GM21825 (cell line): ENCODE measurements at regions not wholly inside any gene's neighbourhood (a gene's known extent, or its start where the extent isn't known, plus 50 kb on each side); places are given as distances from the start of the nearest gene placed in this dataset.

Source experiments
- ATAC-seq: cut with Tn5 transposase; IDR thresholded peaks from one replicate; pipeline ENCODE4 v1.9.1; 2021; ENCODE audit warnings: mild to moderate bottlenecking, moderate library complexity; ENCODE audit not compliant: unreplicated experiment

GRCh38 chr20:40326784-40327183 lies 362.3 kb downstream of the MAFB start:
- ATAC-seq: no peak

DNA sequence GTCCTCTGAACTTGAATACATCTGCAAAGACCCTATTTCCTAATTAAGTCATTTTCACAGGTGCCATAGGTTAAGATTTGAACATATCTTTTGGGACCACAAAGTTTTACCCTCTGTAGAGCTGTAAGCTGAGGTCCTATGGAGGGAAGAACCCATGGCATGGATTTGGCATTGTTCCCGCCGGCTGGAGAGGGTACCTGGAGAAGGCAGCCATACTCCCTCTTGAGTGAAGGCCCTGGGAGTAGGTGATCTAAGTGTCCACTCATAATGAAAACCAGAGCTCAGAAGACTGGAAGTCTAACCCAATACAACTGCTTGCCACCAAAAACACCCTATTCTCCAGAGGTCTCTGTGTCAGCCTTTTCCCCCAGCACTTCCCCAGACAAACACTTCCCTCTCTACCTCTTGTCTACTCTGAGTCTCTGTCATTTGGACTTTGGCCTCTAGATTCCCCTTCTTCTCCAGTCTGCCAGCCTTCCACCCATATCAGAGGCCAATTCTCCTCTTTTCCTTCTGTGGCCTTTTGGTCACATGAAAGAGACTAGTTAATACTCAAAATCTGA lies 363.9 kb downstream of the MAFB start:
- no peak for ATAC-seq

GRCh38 chr20:40323361-40323794 lies 365.7 kb downstream of the MAFB start:
- no peak for ATAC-seq

DNA sequence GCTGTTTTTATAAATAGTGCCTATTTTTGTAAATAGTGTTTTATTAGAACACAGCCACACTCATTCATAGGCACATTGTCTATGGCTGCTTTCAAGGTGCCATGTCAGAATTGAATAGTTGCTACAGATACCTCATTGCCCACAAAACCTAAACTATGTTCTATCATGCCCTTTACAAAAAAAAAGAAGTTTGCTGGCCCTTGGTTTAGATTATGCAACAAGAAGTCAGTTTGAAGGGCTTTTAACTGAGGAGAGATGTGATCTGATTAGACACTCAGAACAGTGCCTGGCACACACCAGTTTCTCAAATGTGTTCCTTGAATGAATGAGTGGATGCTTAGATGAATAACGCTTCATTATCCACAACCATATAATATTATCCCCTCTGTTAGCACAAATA lies 366.1 kb downstream of the MAFB start:
- no peak for ATAC-seq

DNA sequence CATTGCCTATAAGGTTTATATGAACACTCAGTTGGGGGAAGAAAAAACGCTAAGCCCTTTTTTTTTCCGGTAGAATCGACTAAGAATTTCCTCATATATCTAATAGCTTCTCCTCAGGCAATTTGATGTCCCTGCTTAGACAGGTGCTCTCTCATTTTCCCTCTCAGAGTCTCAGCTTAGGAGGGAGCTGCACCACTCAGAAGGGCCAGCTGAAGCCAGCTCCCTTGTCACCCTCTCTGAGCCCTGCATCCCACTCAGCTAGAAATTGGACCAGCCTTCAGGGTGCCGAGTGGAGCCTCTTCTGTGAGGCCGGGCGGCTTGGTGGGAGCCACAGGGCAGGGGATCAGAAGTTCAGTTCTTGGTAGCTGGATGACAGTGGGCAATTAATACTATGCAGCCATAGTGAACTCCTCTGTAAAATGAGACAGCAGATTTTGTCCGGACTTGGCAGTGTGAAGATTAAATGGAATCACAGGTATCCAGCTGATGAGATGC lies 368.5 kb downstream of the MAFB start:
- ATAC-seq: no peak

DNA sequence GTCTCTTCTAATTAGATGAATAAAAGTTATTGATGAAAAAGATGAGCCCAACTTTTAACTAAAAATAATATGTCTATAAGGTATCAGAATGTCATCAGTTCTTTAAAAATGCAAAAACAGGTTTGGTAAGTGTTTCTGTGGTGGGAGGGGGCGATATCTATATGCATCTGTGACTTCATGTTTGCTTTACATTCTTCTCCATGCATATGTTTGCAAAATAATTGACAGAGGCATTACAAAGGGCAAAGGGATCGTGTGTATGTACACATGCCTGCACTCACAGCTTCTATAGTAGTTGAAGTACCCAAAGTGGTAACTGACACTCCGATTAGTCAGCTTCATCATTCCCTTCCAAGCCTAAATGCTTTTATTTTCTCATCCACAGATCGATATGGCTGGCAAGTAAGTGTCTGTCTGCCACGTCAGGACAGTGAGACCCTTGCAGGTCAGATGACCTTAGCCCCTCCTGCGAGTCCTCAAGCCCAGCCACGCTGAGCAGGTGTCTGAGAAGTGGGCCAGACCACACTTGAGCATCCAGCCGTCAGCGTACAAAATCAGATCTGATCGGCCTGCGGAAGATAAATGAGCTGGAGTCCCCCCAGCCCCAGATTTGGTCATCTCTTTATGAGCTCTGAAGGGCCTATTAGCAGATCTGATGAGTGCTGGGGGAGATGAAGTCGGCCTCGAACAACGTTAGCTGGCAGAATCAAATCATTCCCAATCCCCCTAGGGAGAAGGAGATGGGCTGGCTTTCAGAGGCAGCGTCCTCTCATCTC lies 369.1 kb downstream of the MAFB start:
- no peak for ATAC-seq

- ATAC-seq: no peak
Observed at GRCh38 chr20:40319056-40319455, 370.0 kb downstream of the MAFB start.

- ATAC-seq: no peak
Observed at GRCh38 chr20:40317156-40317790, 371.8 kb downstream of the MAFB start.

- ATAC-seq: no peak
Observed at GRCh38 chr20:40314278-40314677, 374.8 kb downstream of the MAFB start.

DNA sequence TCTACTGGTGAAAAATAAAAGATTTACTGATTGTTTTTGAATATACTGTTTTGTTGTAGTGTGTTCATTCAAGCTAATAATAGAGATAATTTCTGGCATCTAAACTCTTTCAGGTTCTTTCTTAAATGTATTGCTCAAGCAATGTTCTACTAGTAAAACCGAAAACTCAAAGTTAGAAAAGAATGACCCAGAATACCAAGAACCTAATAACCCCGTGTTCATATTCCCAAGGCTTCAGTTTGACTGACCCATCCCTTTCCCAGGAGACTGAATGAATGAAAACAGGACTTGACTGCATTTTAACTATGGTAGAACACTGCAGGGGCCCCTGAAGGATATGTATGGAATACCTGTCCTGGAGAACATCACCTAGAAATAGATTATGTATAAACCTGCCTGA lies 375.3 kb downstream of the MAFB start:
- no peak for ATAC-seq

GRCh38 chr20:40309731-40310130 lies 379.3 kb downstream of the MAFB start:
- ATAC-seq: no peak

GRCh38 chr20:40307997-40308396 lies 381.0 kb downstream of the MAFB start:
- no peak for ATAC-seq

DNA sequence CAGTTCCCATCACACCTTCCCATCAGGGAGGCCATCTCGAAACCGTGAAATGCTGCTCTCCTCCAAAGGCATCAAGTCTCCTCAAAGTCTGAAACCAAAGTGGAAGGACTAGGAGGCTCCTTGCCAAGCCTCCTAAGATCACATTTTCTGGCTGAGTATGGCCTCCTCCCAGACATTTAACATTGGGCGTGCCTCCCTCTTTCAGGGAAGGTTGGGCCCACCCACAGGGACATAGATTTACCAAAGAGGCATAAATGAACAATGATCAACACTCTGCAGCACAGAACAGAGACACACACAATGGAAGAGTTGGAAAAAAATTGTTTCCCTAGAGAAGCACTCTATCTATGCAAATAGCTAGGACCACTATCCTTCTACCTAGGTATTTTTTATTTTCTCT lies 381.8 kb downstream of the MAFB start:
- no peak for ATAC-seq

GRCh38 chr20:40305303-40305702 lies 383.7 kb downstream of the MAFB start:
- no peak for ATAC-seq

DNA sequence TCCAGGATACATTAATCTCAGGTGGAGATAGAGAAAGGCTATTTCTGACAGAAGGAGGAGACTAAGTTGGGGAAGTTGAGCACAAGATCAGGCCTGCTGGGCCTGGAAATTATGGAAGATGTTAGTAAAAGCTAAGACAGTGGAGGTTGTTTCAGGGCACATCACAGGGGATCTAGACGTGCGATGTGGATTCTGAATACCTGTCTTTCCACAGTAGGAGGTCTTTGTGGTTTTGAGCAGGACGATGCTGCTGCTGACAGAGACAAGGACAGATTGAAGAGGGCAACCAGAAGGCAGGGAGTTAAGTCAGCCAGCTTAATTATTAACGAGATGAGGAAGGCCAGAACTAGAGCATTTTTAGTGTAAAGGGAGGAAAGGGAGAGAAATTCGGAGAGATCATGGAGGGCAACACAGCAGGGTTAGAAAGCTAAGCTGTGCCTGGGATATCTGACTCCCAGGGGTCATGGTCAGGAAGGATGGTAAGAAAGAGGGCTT lies 384.9 kb downstream of the MAFB start:
- ATAC-seq: no peak

DNA sequence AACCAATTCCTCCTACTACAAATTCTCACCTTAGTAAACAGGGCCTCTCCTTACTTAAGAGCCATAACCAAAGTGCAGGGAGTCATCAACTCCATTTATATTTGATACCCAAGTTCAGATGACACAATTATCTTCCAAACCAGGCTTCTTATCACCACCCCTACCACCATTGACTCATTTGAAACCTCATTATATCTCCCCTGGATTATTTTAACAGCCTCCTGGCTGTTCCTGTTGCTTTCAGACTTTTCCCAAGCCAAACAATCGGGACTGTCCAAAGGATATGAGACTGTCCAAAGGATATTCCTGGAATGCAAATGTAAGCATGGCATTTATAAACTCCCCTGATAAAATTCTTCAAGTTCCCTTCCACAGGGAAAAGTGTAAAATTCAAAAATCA lies 394.3 kb downstream of the MAFB start:
- ATAC-seq: no peak

GRCh38 chr20:40294175-40294574 lies 394.9 kb downstream of the MAFB start:
- ATAC-seq: no peak

DNA sequence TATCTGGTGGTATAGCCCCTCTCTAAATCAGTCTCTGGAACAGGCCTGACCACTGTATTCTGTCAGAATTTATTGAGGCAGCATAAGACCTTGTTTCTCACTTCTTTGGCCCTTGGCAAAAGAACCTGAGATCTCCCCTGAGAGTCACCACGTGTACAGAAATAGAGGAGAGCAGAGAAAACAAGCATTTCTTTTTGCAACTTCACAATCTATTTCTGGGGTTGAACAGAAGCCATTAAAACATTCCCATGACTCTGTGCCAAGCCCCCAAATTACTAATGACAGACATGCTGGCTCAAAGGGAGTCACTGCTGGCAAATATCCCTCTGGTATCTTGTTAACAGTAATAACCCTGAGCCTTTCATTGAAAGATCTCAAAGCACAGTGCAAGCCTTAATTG lies 395.3 kb downstream of the MAFB start:
- no peak for ATAC-seq

DNA sequence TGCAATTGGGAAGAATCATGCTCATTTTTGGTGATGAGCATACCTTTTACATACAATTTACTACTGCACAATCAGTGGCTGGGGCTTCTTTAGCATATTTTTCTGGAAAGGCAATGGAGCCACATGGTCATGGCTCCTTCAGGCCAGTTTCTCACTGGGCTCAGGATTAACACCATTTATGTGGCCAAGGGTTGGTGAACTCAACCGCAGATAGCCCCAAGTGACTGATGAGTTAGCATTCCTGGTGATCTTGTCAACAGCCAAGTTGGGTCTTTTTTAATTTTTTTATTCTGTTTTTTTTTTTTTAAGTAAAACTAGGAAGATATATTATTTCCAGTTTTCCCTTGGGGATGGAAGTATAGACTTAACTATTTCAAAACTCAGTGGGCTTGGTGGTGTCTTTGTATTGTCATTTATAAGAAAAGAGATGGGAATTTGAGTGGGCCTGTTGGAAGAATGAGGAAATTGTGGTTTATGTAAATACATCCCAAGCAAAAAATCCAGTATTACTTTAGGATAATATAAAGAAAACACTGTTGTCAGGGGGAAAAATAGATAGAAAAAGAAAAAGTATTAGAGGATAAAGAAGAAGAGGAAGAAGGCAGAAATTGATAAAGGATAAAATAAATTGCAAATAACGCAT lies 397.4 kb downstream of the MAFB start:
- no peak for ATAC-seq

DNA sequence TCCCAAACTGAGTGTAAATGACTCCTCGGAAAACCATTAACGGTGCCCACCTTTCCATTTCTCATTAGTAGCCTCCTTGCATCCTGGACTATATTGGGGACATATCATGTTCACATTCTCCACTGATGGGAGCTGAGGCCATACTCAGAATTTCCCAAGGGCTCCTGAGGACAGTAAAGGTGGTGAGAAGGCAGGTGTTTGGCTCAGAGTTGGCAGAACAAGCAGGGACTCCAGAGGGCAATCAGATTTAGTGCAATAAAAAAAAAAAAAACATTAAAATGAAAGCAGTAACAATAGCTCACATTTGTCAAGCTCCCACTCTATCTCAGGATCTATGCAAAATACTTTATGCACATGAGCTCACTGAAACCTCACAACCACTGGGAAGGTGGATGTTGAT lies 401.4 kb downstream of the MAFB start:
- ATAC-seq: no peak

- no peak for ATAC-seq
Observed at GRCh38 chr20:40286975-40287531, 402.0 kb downstream of the MAFB start.
